ENCODE measurements at regions not wholly inside any gene's neighbourhood (a gene's known extent, or its start where the extent isn't known, plus 50 kb on each side); places are given as distances from the start of the nearest gene placed in this dataset.

GRCh38 chr4:161208564-161208963 is 955.2 kb downstream of the FSTL5 start:
- TF ChIP-seq CTCF (IDR thresholded peaks at IDR 0.05) (no peak), POLR2A (IDR thresholded peaks at IDR 0.05) (no peak)
